BJ (cell line): ENCODE measurements at regions not wholly inside any gene's neighbourhood (a gene's known extent, or its start where the extent isn't known, plus 50 kb on each side); places are given as distances from the start of the nearest gene placed in this dataset.

Experiments used
- CTCF ChIA-PET: fragments of 350-600 bp; formaldehyde crosslinking; extraction: SDS; loops from one replicate; lab custom pipeline; 2021; ENCODE audit warnings: antibody characterized with exemption, inconsistent platforms; lab: Yijun Ruan, JAX
- POLR2A ChIA-PET: fragments of 300-600 bp; sonication (Branson Sonifier 250); formaldehyde crosslinking; extraction: SDS; loops from one replicate; lab custom pipeline; 2021; ENCODE audit warnings: antibody characterized with exemption; lab: Charles Lee
- DNase-seq: peaks from one replicate; pipeline ENCODE4 v3.0.0-alpha.2; 2011; ENCODE audit warnings: low read depth
- H3K27me3 ChIP-seq: 2 replicates; pipeline ENCODE4 v1.6.0; 2011; ENCODE audit warnings: low read length; ENCODE audit not compliant: control insufficient read depth, insufficient read depth
- H3K36me3 ChIP-seq: 2 replicates; pipeline ENCODE4 v1.5.1; 2011; ENCODE audit warnings: low read length; ENCODE audit not compliant: control insufficient read depth, insufficient read depth
- H3K4me3 ChIP-seq: 2 replicates; pipeline ENCODE4 v1.5.1; 2011; ENCODE audit warnings: low read depth, mild to moderate bottlenecking, control low read depth, low read length
- TF ChIP-seq, protein P1 (sequence below): IDR thresholded peaks from 2 replicates; pipeline ENCODE4 v1.5.1; 2011; ENCODE audit warnings: low read depth, mild to moderate bottlenecking, control low read depth, inconsistent platforms, low read length, moderate library complexity; ENCODE audit not compliant: insufficient read depth

DNA sequence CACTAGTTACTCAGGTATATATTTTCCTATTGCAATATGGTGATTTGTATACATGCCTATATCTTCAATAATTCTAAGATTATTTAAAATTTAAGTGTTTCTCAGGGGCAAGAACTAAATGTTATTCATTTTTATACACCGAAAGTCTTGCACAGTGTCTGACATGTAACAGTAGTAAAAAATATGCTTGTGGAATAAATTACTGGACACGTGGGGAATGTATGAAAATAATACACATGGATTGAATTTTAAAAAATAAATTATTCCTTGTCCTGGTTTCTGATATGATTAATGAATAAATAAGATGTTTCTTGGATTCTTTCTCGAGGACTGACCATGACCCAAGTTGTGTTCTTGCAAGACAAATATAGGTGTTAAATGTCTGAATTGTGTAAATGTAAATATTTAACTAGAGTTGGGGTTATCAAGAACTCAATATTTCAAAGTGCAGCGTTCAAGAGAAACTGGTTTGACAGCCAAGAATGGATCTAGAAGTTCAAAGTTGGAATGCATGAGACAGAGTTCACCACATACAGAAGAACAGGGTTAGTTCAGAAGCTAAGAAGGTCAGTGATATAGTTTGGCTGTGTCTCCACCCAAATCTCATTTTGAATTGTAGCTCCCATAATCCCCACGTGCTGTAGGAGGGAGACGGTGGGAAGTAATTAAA is 142.1 kb upstream of the SPAG17 start:
- H3K27me3 ChIP-seq, result no peaks in the 10 kb centered on the region
- H3K36me3 ChIP-seq, result no peaks in the 10 kb centered on the region
- H3K4me3 ChIP-seq, result no peak overlapping the region
- no peak for DNase-seq
- ChIA-PET CTCF (no interaction called here), POLR2A (no interaction called here)
- TF ChIP-seq, protein P1, sequence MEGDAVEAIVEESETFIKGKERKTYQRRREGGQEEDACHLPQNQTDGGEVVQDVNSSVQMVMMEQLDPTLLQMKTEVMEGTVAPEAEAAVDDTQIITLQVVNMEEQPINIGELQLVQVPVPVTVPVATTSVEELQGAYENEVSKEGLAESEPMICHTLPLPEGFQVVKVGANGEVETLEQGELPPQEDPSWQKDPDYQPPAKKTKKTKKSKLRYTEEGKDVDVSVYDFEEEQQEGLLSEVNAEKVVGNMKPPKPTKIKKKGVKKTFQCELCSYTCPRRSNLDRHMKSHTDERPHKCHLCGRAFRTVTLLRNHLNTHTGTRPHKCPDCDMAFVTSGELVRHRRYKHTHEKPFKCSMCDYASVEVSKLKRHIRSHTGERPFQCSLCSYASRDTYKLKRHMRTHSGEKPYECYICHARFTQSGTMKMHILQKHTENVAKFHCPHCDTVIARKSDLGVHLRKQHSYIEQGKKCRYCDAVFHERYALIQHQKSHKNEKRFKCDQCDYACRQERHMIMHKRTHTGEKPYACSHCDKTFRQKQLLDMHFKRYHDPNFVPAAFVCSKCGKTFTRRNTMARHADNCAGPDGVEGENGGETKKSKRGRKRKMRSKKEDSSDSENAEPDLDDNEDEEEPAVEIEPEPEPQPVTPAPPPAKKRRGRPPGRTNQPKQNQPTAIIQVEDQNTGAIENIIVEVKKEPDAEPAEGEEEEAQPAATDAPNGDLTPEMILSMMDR, result no peak

DNA sequence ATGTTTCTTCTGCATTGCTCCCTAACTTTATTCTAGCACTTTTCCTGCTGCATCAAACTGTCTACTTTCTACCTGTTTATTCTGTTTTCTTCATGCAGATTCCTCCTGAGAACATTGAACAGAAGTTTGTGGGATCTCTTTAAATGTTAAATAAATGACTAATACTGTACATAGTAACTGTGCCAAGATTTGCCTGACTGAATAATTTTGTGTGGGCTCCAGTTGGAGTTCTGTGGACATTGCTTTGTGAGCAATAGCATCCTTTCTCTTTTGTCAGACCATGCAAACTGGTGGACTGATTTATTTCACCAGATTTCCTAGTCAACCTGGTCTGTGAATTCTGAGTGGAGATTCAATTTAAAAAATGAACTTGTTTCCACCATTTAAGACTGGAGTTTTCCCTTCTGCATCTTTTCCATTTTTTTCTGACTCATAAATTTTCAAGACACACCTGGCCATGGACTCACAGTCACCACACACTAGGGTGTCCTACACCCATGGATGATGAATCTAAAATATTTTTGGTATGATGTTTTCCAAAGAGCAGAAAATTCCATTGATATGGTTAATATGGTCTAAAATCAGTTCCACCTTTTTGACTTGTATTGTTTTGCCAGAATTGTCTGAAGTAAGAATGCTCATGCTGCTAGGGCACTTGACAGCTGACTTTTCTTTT is 140.7 kb upstream of the SPAG17 start:
- H3K4me3 ChIP-seq, result no peak overlapping the region
- TF ChIP-seq, protein P1, result no peak
- H3K27me3 ChIP-seq, result no peaks in the 10 kb centered on the region
- DNase-seq, result no peak
- H3K36me3 ChIP-seq, result no peaks in the 10 kb centered on the region
- ChIA-PET POLR2A (no interaction called here), CTCF (no interaction called here)

DNA sequence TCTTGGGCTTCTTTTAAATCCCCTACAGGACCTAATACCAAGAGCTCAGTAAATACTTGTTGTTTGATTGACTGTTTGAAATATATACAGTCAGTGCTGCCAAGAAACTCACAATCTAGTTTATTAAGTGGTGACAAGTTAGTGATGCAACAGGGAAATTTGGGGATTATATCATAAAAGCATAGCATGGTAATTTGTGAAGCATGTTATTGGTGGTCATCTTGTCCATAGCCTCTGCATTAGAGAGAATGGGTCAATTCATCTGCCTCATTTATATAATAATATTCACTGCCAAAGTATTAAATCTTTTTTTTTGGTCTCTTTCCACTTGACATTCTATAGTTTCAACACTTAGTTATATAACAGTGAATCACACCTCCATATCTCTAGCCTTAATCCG is 138.2 kb upstream of the SPAG17 start:
- Histone ChIP-seq H3K36me3 (no peaks in the 10 kb centered on the region), H3K27me3 (no peaks in the 10 kb centered on the region), H3K4me3 (no peak overlapping the region)
- ChIA-PET CTCF (no interaction called here), POLR2A (no interaction called here)
- TF ChIP-seq, protein P1, result no peak
- DNase-seq, result no peak

DNA sequence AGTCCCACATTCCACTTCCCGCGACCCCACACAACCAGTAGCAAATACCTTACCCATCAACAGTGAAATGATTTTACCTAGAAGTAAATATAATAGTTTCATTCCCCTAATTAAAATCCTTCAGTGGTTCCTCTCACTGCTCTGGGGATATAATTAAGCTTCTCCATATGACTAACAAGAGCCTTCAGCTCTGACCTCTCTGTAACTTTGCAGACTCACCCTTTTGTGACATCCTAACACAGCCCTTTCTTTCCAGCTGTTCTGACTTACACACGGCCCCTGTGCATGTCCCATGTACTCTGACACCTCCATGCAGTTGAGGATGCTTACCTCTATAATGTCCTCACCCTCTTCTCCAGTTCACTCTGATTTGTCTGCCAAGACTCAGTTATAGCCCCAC is 137.3 kb upstream of the SPAG17 start:
- Histone ChIP-seq H3K27me3 (no peaks in the 10 kb centered on the region), H3K4me3 (no peak overlapping the region), H3K36me3 (no peaks in the 10 kb centered on the region)
- ChIA-PET POLR2A (no interaction called here), CTCF (no interaction called here)
- no peak for DNase-seq
- TF ChIP-seq, protein P1, result no peak

DNA sequence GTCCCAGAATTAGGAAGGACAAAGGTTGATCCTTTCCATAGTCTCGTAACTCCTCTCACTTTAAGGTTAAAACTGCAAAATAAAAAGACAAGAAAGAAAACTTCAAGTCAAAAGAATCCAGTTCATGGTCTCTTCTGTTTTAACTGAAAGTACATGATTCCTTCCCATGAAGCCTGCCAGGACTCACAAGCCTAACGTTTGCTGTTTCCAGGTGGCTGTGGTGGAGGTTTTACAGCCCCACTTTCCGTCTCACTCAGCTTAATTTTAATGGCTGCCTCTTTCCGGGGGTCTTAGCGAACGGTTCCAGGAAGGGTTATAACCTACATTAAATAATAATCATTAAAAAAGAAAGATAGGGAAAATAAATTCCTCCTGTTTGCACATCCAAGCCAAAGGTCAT is 136.8 kb upstream of the SPAG17 start:
- TF ChIP-seq, protein P1, result no peak
- POLR2A ChIA-PET, result no interaction called here
- CTCF ChIA-PET, result no interaction called here
- no peak for DNase-seq
- Histone ChIP-seq H3K36me3 (no peaks in the 10 kb centered on the region), H3K4me3 (no peak overlapping the region), H3K27me3 (no peaks in the 10 kb centered on the region)
